ENCODE measurements at regions not wholly inside any gene's neighbourhood (a gene's known extent, or its start where the extent isn't known, plus 50 kb on each side); places are given as distances from the start of the nearest gene placed in this dataset.
"Not testable (repeated sequence)": the region's sequence is repeated elsewhere in the genome, so short reads cannot be mapped to it uniquely, and the experiment has no call there.

- DNase-seq (ENCODE audit: low read depth) = no peak
Observed at GRCh38 chr5:136621743-136622142, 256.4 kb upstream of the TRPC7 start.

GRCh38 chr5:136620621-136621020 lies 255.3 kb upstream of the TRPC7 start:
- no peak for DNase-seq (ENCODE audit: low read depth)

- DNase-seq (ENCODE audit: low read depth) = peak; percentile 76
Observed at GRCh38 chr5:136620016-136620419, 254.7 kb upstream of the TRPC7 start.

GRCh38 chr5:136619556-136619955 lies 254.2 kb upstream of the TRPC7 start:
- DNase-seq (ENCODE audit: low read depth) = no peak

- no peak for DNase-seq (ENCODE audit: low read depth)
Observed at GRCh38 chr5:136615251-136616119, 250.1 kb upstream of the TRPC7 start.

GRCh38 chr5:136613230-136613629 lies 247.9 kb upstream of the TRPC7 start:
- peak; percentile 32 for DNase-seq (ENCODE audit: low read depth)

GRCh38 chr5:136605638-136606037 lies 240.3 kb upstream of the TRPC7 start:
- DNase-seq (ENCODE audit: low read depth) = no peak

- DNase-seq (ENCODE audit: low read depth) = no peak
Observed at GRCh38 chr5:136600306-136600705, 235.0 kb upstream of the TRPC7 start.

GRCh38 chr5:136598802-136599404 lies 233.6 kb upstream of the TRPC7 start:
- no peak for DNase-seq (ENCODE audit: low read depth)

GRCh38 chr5:136594416-136594815 lies 229.1 kb upstream of the TRPC7 start:
- no peak for DNase-seq (ENCODE audit: low read depth)

GRCh38 chr5:136590581-136590980 lies 225.2 kb upstream of the TRPC7 start:
- no peak for DNase-seq (ENCODE audit: low read depth)

GRCh38 chr5:136586196-136586595 lies 220.9 kb upstream of the TRPC7 start:
- DNase-seq (ENCODE audit: low read depth) = no peak

GRCh38 chr5:136584474-136584873 lies 219.1 kb upstream of the TRPC7 start:
- no peak for DNase-seq (ENCODE audit: low read depth)

- no peak for DNase-seq (ENCODE audit: low read depth)
Observed at GRCh38 chr5:136579238-136579637, 213.9 kb upstream of the TRPC7 start.

GRCh38 chr5:136569875-136570274 lies 204.5 kb upstream of the TRPC7 start:
- DNase-seq (ENCODE audit: low read depth) = not testable (repeated sequence)

- not testable (repeated sequence) for DNase-seq (ENCODE audit: low read depth)
Observed at GRCh38 chr5:136565457-136565856, 200.1 kb upstream of the TRPC7 start.

- not testable (repeated sequence) for DNase-seq (ENCODE audit: low read depth)
Observed at GRCh38 chr5:136565050-136565449, 199.7 kb upstream of the TRPC7 start.

GRCh38 chr5:136564431-136564830 lies 199.1 kb upstream of the TRPC7 start:
- DNase-seq (ENCODE audit: low read depth) = not testable (repeated sequence)

GRCh38 chr5:136563489-136563888 lies 198.1 kb upstream of the TRPC7 start:
- no peak for DNase-seq (ENCODE audit: low read depth)

- no peak for DNase-seq (ENCODE audit: low read depth)
Observed at GRCh38 chr5:136560126-136560525, 194.8 kb upstream of the TRPC7 start.

GRCh38 chr5:136559651-136560050 lies 194.3 kb upstream of the TRPC7 start:
- DNase-seq (ENCODE audit: low read depth) = no peak

- not testable (repeated sequence) for DNase-seq (ENCODE audit: low read depth)
Observed at GRCh38 chr5:136547096-136547495, 181.8 kb upstream of the TRPC7 start.

- not testable (repeated sequence) for DNase-seq (ENCODE audit: low read depth)
Observed at GRCh38 chr5:136546441-136546840, 181.1 kb upstream of the TRPC7 start.

Measured in Daoy (cell line).